COLO668 (cell line): ENCODE measurements at regions not wholly inside any gene's neighbourhood (a gene's known extent, or its start where the extent isn't known, plus 50 kb on each side); places are given as distances from the start of the nearest gene placed in this dataset.
"Not testable (repeated sequence)": the region's sequence is repeated elsewhere in the genome, so short reads cannot be mapped to it uniquely, and the experiment has no call there.

Experiments
- DNase-seq: peaks from one replicate; lab custom pipeline; 2025; ENCODE audit not compliant: unreplicated experiment; lab: John Stamatoyannopoulos, UW

- not testable (repeated sequence) for DNase-seq
Observed at GRCh38 chr13:56547921-56548320, 592.8 kb upstream of the PRR20A start.

GRCh38 chr13:56558698-56559320 is 581.9 kb upstream of the PRR20A start:
- DNase-seq = no peak

- DNase-seq = no peak
Observed at GRCh38 chr13:56561327-56561726, 579.4 kb upstream of the PRR20A start.

GRCh38 chr13:56563663-56564062 is 577.1 kb upstream of the PRR20A start:
- no peak for DNase-seq

GRCh38 chr13:56586976-56587375 is 553.7 kb upstream of the PRR20A start:
- no peak for DNase-seq

GRCh38 chr13:56615572-56615971 is 525.1 kb upstream of the PRR20A start:
- DNase-seq = no peak

GRCh38 chr13:56622840-56623239 is 517.9 kb upstream of the PRR20A start:
- no peak for DNase-seq

- DNase-seq = not testable (repeated sequence)
Observed at GRCh38 chr13:56628886-56629285, 511.8 kb upstream of the PRR20A start.

GRCh38 chr13:56631060-56631459 is 509.7 kb upstream of the PRR20A start:
- DNase-seq = not testable (repeated sequence)

- DNase-seq = no peak
Observed at GRCh38 chr13:56653043-56653442, 487.7 kb upstream of the PRR20A start.

- no peak for DNase-seq
Observed at GRCh38 chr13:56659041-56659471, 481.7 kb upstream of the PRR20A start.

GRCh38 chr13:56670563-56670962 is 470.2 kb upstream of the PRR20A start:
- DNase-seq = no peak

- DNase-seq = no peak
Observed at GRCh38 chr13:56681404-56681803, 459.3 kb upstream of the PRR20A start.

- DNase-seq = no peak
Observed at GRCh38 chr13:56687131-56687530, 453.6 kb upstream of the PRR20A start.

- no peak for DNase-seq
Observed at GRCh38 chr13:56697011-56697410, 443.7 kb upstream of the PRR20A start.

- DNase-seq = no peak
Observed at GRCh38 chr13:56700324-56700723, 440.4 kb upstream of the PRR20A start.

- DNase-seq = no peak
Observed at GRCh38 chr13:56706485-56706884, 434.2 kb upstream of the PRR20A start.

- DNase-seq = no peak
Observed at GRCh38 chr13:56713656-56714055, 427.1 kb upstream of the PRR20A start.

- no peak for DNase-seq
Observed at GRCh38 chr13:56718791-56719190, 421.9 kb upstream of the PRR20A start.

GRCh38 chr13:56720841-56721240 is 419.9 kb upstream of the PRR20A start:
- DNase-seq = no peak

- DNase-seq = no peak
Observed at GRCh38 chr13:56735537-56735942, 405.2 kb upstream of the PRR20A start.

- DNase-seq = no peak
Observed at GRCh38 chr13:56736966-56737365, 403.8 kb upstream of the PRR20A start.

GRCh38 chr13:56752636-56753035 is 388.1 kb upstream of the PRR20A start:
- no peak for DNase-seq
